ENCODE measurements at regions not wholly inside any gene's neighbourhood (a gene's known extent, or its start where the extent isn't known, plus 50 kb on each side); places are given as distances from the start of the nearest gene placed in this dataset.

GRCh38 chr3:13705702-13706280 is 156.9 kb downstream of the FBLN2 start:
- no peak for TF ChIP-seq CTCF (IDR thresholded peaks at IDR 0.05)
- no peak for TF ChIP-seq POLR2A (IDR thresholded peaks at IDR 0.05)
